ENCODE measurements at regions not wholly inside any gene's neighbourhood (a gene's known extent, or its start where the extent isn't known, plus 50 kb on each side); places are given as distances from the start of the nearest gene placed in this dataset.

GRCh38 chr6:26162399-26162798 lies 75.2 kb downstream of the HFE start:
- TF ChIP-seq CTCF (IDR thresholded peaks at IDR 0.05) (no peak), EZH2 (IDR thresholded peaks at IDR 0.05; ENCODE audit: borderline replicate concordance, insufficient read depth, low read depth, low read length, poor library complexity, severe bottlenecking) (no peak)

Data from B cell (primary cell).